OCI-LY1 (cell line): ENCODE measurements at regions not wholly inside any gene's neighbourhood (a gene's known extent, or its start where the extent isn't known, plus 50 kb on each side); places are given as distances from the start of the nearest gene placed in this dataset.

ENCODE experiments used
- H2AFZ ChIP-seq: fragments of 200-600 bp; sonication (generic), shearing (Covaris generic); 2 replicates; pipeline ENCODE4 v1.6.0; 2014; ENCODE audit warnings: antibody characterized with exemption, mild to moderate bottlenecking, low read length
- H3F3A ChIP-seq: fragments of 200-600 bp; sonication (generic), shearing (Covaris generic); 2 replicates; pipeline ENCODE4 v1.6.0; 2014; ENCODE audit warnings: mild to moderate bottlenecking, antibody characterized with exemption, low read length, moderate library complexity; ENCODE audit not compliant: insufficient read depth
- H3K27ac ChIP-seq: fragments of 200-600 bp; sonication (generic); 2 replicates; pipeline ENCODE4 v1.5.1; 2014; ENCODE audit warnings: low read length, mixed run types, mild to moderate bottlenecking, low read depth; ENCODE audit not compliant: poor library complexity, severe bottlenecking
- H3K27me3 ChIP-seq: fragments of 200-600 bp; sonication (generic); 2 replicates; pipeline ENCODE4 v1.6.0; 2014; ENCODE audit warnings: antibody characterized with exemption, mild to moderate bottlenecking, low read length, moderate library complexity; ENCODE audit not compliant: insufficient read depth
- H3K36me3 ChIP-seq: fragments of 200-600 bp; sonication (generic); 2 replicates; pipeline ENCODE4 v1.6.1; 2014; ENCODE audit warnings: mild to moderate bottlenecking, antibody characterized with exemption, low read length, moderate library complexity, mixed read lengths; ENCODE audit not compliant: insufficient read depth
- H3K4me1 ChIP-seq: fragments of 200-600 bp; sonication (generic); 2 replicates; pipeline ENCODE4 v1.5.1; 2014; ENCODE audit warnings: mild to moderate bottlenecking, low read length, moderate library complexity; ENCODE audit not compliant: insufficient read depth, severe bottlenecking
- H3K4me2 ChIP-seq: fragments of 200-600 bp; sonication (generic), shearing (Covaris generic); 2 replicates; pipeline ENCODE4 v1.6.1; 2014; ENCODE audit warnings: low read length
- H3K4me3 ChIP-seq: fragments of 200-600 bp; sonication (generic); 2 replicates; pipeline ENCODE4 v1.5.1; 2014; ENCODE audit warnings: low read length, low read depth, mild to moderate bottlenecking, mixed read lengths; ENCODE audit not compliant: poor library complexity, severe bottlenecking
- H3K79me2 ChIP-seq: fragments of 200-600 bp; shearing (Covaris generic); 2 replicates; pipeline ENCODE4 v1.6.1; 2016; ENCODE audit warnings: mixed run types, low read length, mixed read lengths; ENCODE audit not compliant: insufficient read depth
- H3K9ac ChIP-seq: fragments of 200-600 bp; sonication (generic), shearing (Covaris generic); 2 replicates; pipeline ENCODE4 v1.6.1; 2014; ENCODE audit warnings: mild to moderate bottlenecking, low read length, mixed read lengths
- H3K9me2 ChIP-seq: fragments of 200-600 bp; sonication (generic), shearing (Covaris generic); 2 replicates; pipeline ENCODE4 v1.6.1; 2014; ENCODE audit warnings: low read depth, mild to moderate bottlenecking, low read length, mixed read lengths
- H3K9me3 ChIP-seq: fragments of 200-600 bp; shearing (Covaris generic); 2 replicates; pipeline ENCODE4 v1.6.1; 2014; ENCODE audit warnings: low read length, mixed read lengths
- H4K20me1 ChIP-seq: fragments of 200-600 bp; sonication (generic), shearing (Covaris generic); 2 replicates; pipeline ENCODE4 v1.6.0; 2016; ENCODE audit warnings: mild to moderate bottlenecking, low read length; ENCODE audit not compliant: insufficient read depth
- EZH2 ChIP-seq: fragments of 200-600 bp; sonication (generic), shearing (Covaris generic); IDR thresholded peaks from 2 replicates; pipeline ENCODE4 v1.8.0; 2017; ENCODE audit warnings: borderline replicate concordance, mixed run types, mild to moderate bottlenecking, antibody characterized with exemption, low read length, moderate library complexity, mixed read lengths
- TF ChIP-seq, protein P1 (sequence below): fragments of 200-600 bp; sonication (generic), shearing (Covaris generic); IDR thresholded peaks from 2 replicates; pipeline ENCODE4 v1.5.1; 2017; ENCODE audit warnings: mild to moderate bottlenecking, antibody characterized with exemption, low read length, moderate library complexity, mixed read lengths

GRCh38 chr13:83740622-83741021 lies 141.7 kb downstream of the SLITRK1 start:
- Histone ChIP-seq H3F3A (no peaks in the 10 kb centered on the region), H3K79me2 (no peaks in the 10 kb centered on the region), H4K20me1 (no peaks in the 10 kb centered on the region), H3K36me3 (no peaks in the 10 kb centered on the region), H3K27ac (no peak overlapping the region), H3K4me1 (no peaks in the 10 kb centered on the region), H3K4me2 (no peak overlapping the region), H3K9me3 (no peaks in the 10 kb centered on the region), H3K27me3 (no peaks in the 10 kb centered on the region), H2AFZ (no peak overlapping the region), H3K4me3 (no peak overlapping the region), H3K9me2 (no peaks in the 10 kb centered on the region; the same call in 1 of the 2 replicates), H3K9ac (no peak overlapping the region)
- TF ChIP-seq EZH2: no peak
- TF ChIP-seq, protein P1, sequence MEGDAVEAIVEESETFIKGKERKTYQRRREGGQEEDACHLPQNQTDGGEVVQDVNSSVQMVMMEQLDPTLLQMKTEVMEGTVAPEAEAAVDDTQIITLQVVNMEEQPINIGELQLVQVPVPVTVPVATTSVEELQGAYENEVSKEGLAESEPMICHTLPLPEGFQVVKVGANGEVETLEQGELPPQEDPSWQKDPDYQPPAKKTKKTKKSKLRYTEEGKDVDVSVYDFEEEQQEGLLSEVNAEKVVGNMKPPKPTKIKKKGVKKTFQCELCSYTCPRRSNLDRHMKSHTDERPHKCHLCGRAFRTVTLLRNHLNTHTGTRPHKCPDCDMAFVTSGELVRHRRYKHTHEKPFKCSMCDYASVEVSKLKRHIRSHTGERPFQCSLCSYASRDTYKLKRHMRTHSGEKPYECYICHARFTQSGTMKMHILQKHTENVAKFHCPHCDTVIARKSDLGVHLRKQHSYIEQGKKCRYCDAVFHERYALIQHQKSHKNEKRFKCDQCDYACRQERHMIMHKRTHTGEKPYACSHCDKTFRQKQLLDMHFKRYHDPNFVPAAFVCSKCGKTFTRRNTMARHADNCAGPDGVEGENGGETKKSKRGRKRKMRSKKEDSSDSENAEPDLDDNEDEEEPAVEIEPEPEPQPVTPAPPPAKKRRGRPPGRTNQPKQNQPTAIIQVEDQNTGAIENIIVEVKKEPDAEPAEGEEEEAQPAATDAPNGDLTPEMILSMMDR: no peak

DNA sequence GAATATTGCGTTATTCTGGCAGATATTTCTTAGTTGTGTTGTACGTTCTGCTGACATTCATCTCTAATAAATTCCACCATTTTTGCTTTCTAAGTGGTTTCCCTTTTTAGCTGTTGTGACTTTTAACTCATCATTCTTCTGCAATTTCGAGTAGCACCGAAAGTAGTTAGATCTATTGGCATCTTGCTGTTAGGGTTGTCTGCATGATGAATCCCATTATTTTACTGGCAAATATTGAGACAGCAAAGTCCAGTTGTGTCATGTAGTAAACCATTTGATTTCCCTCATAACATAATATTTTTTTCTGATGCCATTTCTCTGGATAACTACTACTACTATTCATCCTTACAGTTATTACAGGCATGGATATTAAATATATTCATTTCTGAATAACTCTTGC lies 143.9 kb downstream of the SLITRK1 start:
- H3K4me1 ChIP-seq: no peaks in the 10 kb centered on the region
- no peaks in the 10 kb centered on the region for H4K20me1 ChIP-seq
- H3K79me2 ChIP-seq: no peaks in the 10 kb centered on the region
- H3K36me3 ChIP-seq: no peaks in the 10 kb centered on the region
- H3F3A ChIP-seq: no peaks in the 10 kb centered on the region
- no peak for TF ChIP-seq EZH2
- TF ChIP-seq, protein P1: no peak
- no peak overlapping the region for H3K9ac ChIP-seq
- no peak overlapping the region for H2AFZ ChIP-seq
- H3K9me3 ChIP-seq: no peaks in the 10 kb centered on the region
- H3K4me2 ChIP-seq: no peak overlapping the region
- H3K27me3 ChIP-seq: no peaks in the 10 kb centered on the region
- no peak overlapping the region for H3K4me3 ChIP-seq
- no peaks in the 10 kb centered on the region; the same call in 1 of the 2 replicates for H3K9me2 ChIP-seq
- no peak overlapping the region for H3K27ac ChIP-seq

GRCh38 chr13:83733293-83733692 lies 149.0 kb downstream of the SLITRK1 start:
- Histone ChIP-seq H3K4me1 (no peaks in the 10 kb centered on the region), H3K9me2 (no peaks in the 10 kb centered on the region), H2AFZ (no peak overlapping the region), H4K20me1 (no peaks in the 10 kb centered on the region), H3K79me2 (no peaks in the 10 kb centered on the region), H3K27me3 (no peaks in the 10 kb centered on the region), H3K36me3 (no peaks in the 10 kb centered on the region), H3K4me2 (no peak overlapping the region), H3K4me3 (no peak overlapping the region), H3K27ac (no peak overlapping the region), H3F3A (no peaks in the 10 kb centered on the region), H3K9me3 (no peaks in the 10 kb centered on the region), H3K9ac (no peak overlapping the region)
- TF ChIP-seq, protein P1: no peak
- no peak for TF ChIP-seq EZH2
